Mammary epithelial cell (primary cell): ENCODE measurements at regions not wholly inside any gene's neighbourhood (a gene's known extent, or its start where the extent isn't known, plus 50 kb on each side); places are given as distances from the start of the nearest gene placed in this dataset.

Experiments
- EZH2 ChIP-seq: IDR thresholded peaks from 2 replicates; pipeline ENCODE4 v1.6.1; 2012; ENCODE audit warnings: low read length, inconsistent platforms, borderline replicate concordance
- TF ChIP-seq, protein P1 (sequence below), 2 donors: IDR thresholded peaks in 1 of 2; conservative IDR thresholded peaks in 1 of 2; 2 replicates each; pipeline ENCODE4 v1.5.1; 2011 to 2012; ENCODE audit warnings: inconsistent platforms in 2 of 2, low read length in 2 of 2, mild to moderate bottlenecking in 2 of 2, control low read depth in 1 of 2, low read depth in 1 of 2; ENCODE audit not compliant: insufficient read depth in 1 of 2; ENCODE audit errors: extremely low read depth in 1 of 2

DNA sequence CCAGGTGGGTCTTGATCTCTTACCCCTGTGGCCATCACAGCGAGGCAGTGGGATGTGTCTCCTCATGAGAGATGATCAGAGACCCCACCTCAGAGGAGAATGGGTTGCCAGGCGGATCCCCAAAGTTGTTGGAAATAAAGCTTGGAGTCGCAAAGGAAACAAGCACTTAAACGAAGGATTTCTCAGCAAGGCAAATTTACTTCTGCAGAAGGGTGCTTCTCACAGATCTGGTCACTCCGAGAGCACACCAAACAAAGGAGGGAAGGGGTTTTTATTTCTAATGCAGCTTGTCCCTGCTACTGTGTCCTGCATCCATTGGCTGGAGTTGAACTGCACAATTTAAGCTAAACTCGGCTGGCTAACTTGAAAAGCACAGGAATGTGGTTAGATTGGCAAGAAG, 466.6 kb upstream of the EYS start:
- TF ChIP-seq, protein P1, sequence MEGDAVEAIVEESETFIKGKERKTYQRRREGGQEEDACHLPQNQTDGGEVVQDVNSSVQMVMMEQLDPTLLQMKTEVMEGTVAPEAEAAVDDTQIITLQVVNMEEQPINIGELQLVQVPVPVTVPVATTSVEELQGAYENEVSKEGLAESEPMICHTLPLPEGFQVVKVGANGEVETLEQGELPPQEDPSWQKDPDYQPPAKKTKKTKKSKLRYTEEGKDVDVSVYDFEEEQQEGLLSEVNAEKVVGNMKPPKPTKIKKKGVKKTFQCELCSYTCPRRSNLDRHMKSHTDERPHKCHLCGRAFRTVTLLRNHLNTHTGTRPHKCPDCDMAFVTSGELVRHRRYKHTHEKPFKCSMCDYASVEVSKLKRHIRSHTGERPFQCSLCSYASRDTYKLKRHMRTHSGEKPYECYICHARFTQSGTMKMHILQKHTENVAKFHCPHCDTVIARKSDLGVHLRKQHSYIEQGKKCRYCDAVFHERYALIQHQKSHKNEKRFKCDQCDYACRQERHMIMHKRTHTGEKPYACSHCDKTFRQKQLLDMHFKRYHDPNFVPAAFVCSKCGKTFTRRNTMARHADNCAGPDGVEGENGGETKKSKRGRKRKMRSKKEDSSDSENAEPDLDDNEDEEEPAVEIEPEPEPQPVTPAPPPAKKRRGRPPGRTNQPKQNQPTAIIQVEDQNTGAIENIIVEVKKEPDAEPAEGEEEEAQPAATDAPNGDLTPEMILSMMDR (conservative IDR thresholded peaks at IDR 0.05 in 1 of 2, IDR thresholded peaks at IDR 0.05 in 1 of 2; ENCODE audit: extremely low read depth in 1 of 2, insufficient read depth in 1 of 2, low read depth in 1 of 2, low read length in 2 of 2), result no peak
- TF ChIP-seq EZH2, result no peak
